Neural progenitor cell (in vitro differentiated cells): ENCODE measurements at regions not wholly inside any gene's neighbourhood (a gene's known extent, or its start where the extent isn't known, plus 50 kb on each side); places are given as distances from the start of the nearest gene placed in this dataset.
"Not testable (repeated sequence)": the region's sequence is repeated elsewhere in the genome, so short reads cannot be mapped to it uniquely, and the experiment has no call there.

Experiments
- DNase-seq: peaks from one replicate; pipeline ENCODE4 v3.0.0-alpha.2; 2016; ENCODE audit warnings: low spot score
- H2AFZ ChIP-seq: fragments of 200-600 bp; sonication (generic); replicated peaks from 2 replicates; pipeline ENCODE4 v1.6.1; 2016; ENCODE audit warnings: antibody characterized with exemption
- H3F3A ChIP-seq: fragments of 200-600 bp; sonication (generic); 2 replicates; pipeline ENCODE4 v1.6.1; 2016; ENCODE audit warnings: antibody characterized with exemption, low read depth
- H3K27ac ChIP-seq: fragments of 200-600 bp; sonication (generic); 2 replicates; pipeline ENCODE4 v1.5.1; 2016; ENCODE audit warnings: mild to moderate bottlenecking
- H3K27me3 ChIP-seq: fragments of 200-600 bp; sonication (generic); 2 replicates; pipeline ENCODE4 v1.6.1; 2016; ENCODE audit warnings: mild to moderate bottlenecking, moderate library complexity
- H3K36me3 ChIP-seq: fragments of 200-600 bp; sonication (generic); 2 replicates; pipeline ENCODE4 v1.5.1; 2016
- H3K4me1 ChIP-seq: fragments of 200-600 bp; sonication (generic); 2 replicates; pipeline ENCODE4 v1.6.1; 2016; ENCODE audit warnings: mixed run types
- H3K4me2 ChIP-seq: fragments of 200-600 bp; sonication (generic); 2 replicates; pipeline ENCODE4 v1.6.1; 2016
- H3K4me3 ChIP-seq: fragments of 200-600 bp; sonication (generic); 2 replicates; pipeline ENCODE4 v1.5.1; 2016
- H3K79me2 ChIP-seq: fragments of 200-600 bp; sonication (generic); 2 replicates; pipeline ENCODE4 v1.6.1; 2016; ENCODE audit warnings: low read depth
- H3K9ac ChIP-seq: fragments of 200-600 bp; sonication (generic); 2 replicates; pipeline ENCODE4 v1.6.1; 2016
- H3K9me3 ChIP-seq: fragments of 200-600 bp; sonication (generic); 2 replicates; pipeline ENCODE4 v1.5.1; 2016; ENCODE audit warnings: low read depth
- H4K20me1 ChIP-seq: fragments of 200-600 bp; sonication (generic); 2 replicates; pipeline ENCODE4 v1.6.1; 2016; ENCODE audit warnings: low read depth
- H3K27ac Mint-ChIP-seq: 3 replicates; pipeline ENCODE4 v1.8.0; 2021; ENCODE audit warnings: mixed read lengths
- H3K27me3 Mint-ChIP-seq: 2 replicates; pipeline ENCODE4 v1.8.0; 2022; ENCODE audit warnings: low read depth, mild to moderate bottlenecking, inconsistent platforms, moderate library complexity, mixed read lengths; ENCODE audit not compliant: insufficient read depth
- H3K36me3 Mint-ChIP-seq: 3 replicates; pipeline ENCODE4 v1.8.0; 2021; ENCODE audit warnings: mixed read lengths
- H3K4me1 Mint-ChIP-seq: 3 replicates; pipeline ENCODE4 v1.8.0; 2021; ENCODE audit warnings: mixed read lengths
- H3K4me3 Mint-ChIP-seq: 3 replicates; pipeline ENCODE4 v1.8.0; 2021; ENCODE audit warnings: mild to moderate bottlenecking, moderate library complexity, mixed read lengths
- H3K9me3 Mint-ChIP-seq: 3 replicates; pipeline ENCODE4 v1.8.0; 2020; ENCODE audit warnings: mixed read lengths
- CTCF ChIP-seq: fragments of 200-600 bp; sonication (generic); IDR thresholded peaks from 2 replicates; pipeline ENCODE4 v1.5.1; 2017; ENCODE audit warnings: antibody characterized with exemption, mild to moderate bottlenecking
- EZH2 ChIP-seq: fragments of 200-600 bp; sonication (generic); IDR thresholded peaks from 2 replicates; pipeline ENCODE4 v1.6.1; 2017; ENCODE audit warnings: antibody characterized with exemption, mild to moderate bottlenecking, moderate library complexity
- EZH2phosphoT487 ChIP-seq: fragments of 200-600 bp; sonication (generic); IDR thresholded peaks from 2 replicates; pipeline ENCODE4 v1.6.1; 2017; ENCODE audit warnings: antibody characterized with exemption

- not testable (repeated sequence) for H3K4me3 Mint-ChIP-seq, H3F3A ChIP-seq, H3K9me3 ChIP-seq, H3K4me3 ChIP-seq, H2AFZ ChIP-seq, H3K4me2 ChIP-seq, H3K9me3 Mint-ChIP-seq, H3K4me1 Mint-ChIP-seq, DNase-seq, H4K20me1 ChIP-seq, H3K4me1 ChIP-seq, H3K79me2 ChIP-seq, H3K27ac Mint-ChIP-seq, H3K36me3 ChIP-seq, H3K9ac ChIP-seq, H3K36me3 Mint-ChIP-seq, H3K27ac ChIP-seq, H3K27me3 ChIP-seq, H3K27me3 Mint-ChIP-seq
Measured at GRCh38 chr7:67335663-67336062, 339.0 kb downstream of the TYW1 start.

- H3K4me1 ChIP-seq, H3K9ac ChIP-seq, H3K4me3 ChIP-seq, H3K27me3 ChIP-seq, H3K27me3 Mint-ChIP-seq, H3K36me3 Mint-ChIP-seq, H3K27ac Mint-ChIP-seq, H3K4me1 Mint-ChIP-seq, H3K9me3 Mint-ChIP-seq, H3F3A ChIP-seq, H3K79me2 ChIP-seq, H3K36me3 ChIP-seq, H2AFZ ChIP-seq, H4K20me1 ChIP-seq, H3K4me3 Mint-ChIP-seq, DNase-seq, H3K4me2 ChIP-seq, H3K27ac ChIP-seq, H3K9me3 ChIP-seq: not testable (repeated sequence)
Measured at GRCh38 chr7:67338545-67338944, 341.9 kb downstream of the TYW1 start.

GRCh38 chr7:67341153-67341768, 344.6 kb downstream of the TYW1 start:
- no peak overlapping the region for H3K9ac ChIP-seq
- no peaks in the 10 kb centered on the region for H3K9me3 ChIP-seq
- H3K27me3 Mint-ChIP-seq, result peaks cover 3% of the 10 kb centered on the region
- peaks cover 4% of the 10 kb centered on the region for H3K9me3 Mint-ChIP-seq
- no peak overlapping the region for H3K27ac Mint-ChIP-seq
- H3K4me2 ChIP-seq, result no peak overlapping the region
- H4K20me1 ChIP-seq, result no peaks in the 10 kb centered on the region
- no peak overlapping the region for H2AFZ ChIP-seq
- H3K4me3 ChIP-seq, result no peak overlapping the region
- DNase-seq, result no peak
- TF ChIP-seq CTCF (no peak), EZH2 (no peak)
- H3K4me3 Mint-ChIP-seq, result no peak overlapping the region
- H3K27ac ChIP-seq, result no peak overlapping the region
- no peaks in the 10 kb centered on the region for H3F3A ChIP-seq
- no peaks in the 10 kb centered on the region for H3K4me1 Mint-ChIP-seq
- H3K4me1 ChIP-seq, result no peaks in the 10 kb centered on the region
- H3K36me3 ChIP-seq, result no peaks in the 10 kb centered on the region
- H3K79me2 ChIP-seq, result no peaks in the 10 kb centered on the region
- H3K27me3 ChIP-seq, result no peaks in the 10 kb centered on the region
- peaks cover 4% of the 10 kb centered on the region for H3K36me3 Mint-ChIP-seq

- no peaks in the 10 kb centered on the region for H3K9me3 ChIP-seq
- no peaks in the 10 kb centered on the region for H3K4me1 Mint-ChIP-seq
- H3K79me2 ChIP-seq, result no peaks in the 10 kb centered on the region
Measured at GRCh38 chr7:67343114-67343513, 346.5 kb downstream of the TYW1 start.

More at GRCh38 chr7:67343114-67343513, 346.5 kb downstream of the TYW1 start:
- Mint-ChIP-seq H3K9me3 (peaks cover 4% of the 10 kb centered on the region), H3K27ac (no peak overlapping the region), H3K4me3 (no peak overlapping the region), H3K27me3 (peaks cover 3% of the 10 kb centered on the region), H3K36me3 (peaks cover 4% of the 10 kb centered on the region)
- Histone ChIP-seq H2AFZ (no peak overlapping the region), H3K36me3 (no peaks in the 10 kb centered on the region), H3K27me3 (no peaks in the 10 kb centered on the region), H3K9ac (no peak overlapping the region), H3K27ac (no peak overlapping the region), H3K4me2 (no peak overlapping the region), H3K4me1 (no peaks in the 10 kb centered on the region), H3F3A (no peaks in the 10 kb centered on the region), H3K4me3 (no peak overlapping the region), H4K20me1 (no peaks in the 10 kb centered on the region)
- TF ChIP-seq EZH2, result no peak
- TF ChIP-seq EZH2phosphoT487, result no peak
- TF ChIP-seq CTCF, result no peak
- DNase-seq, result no peak
